Naive thymus-derived CD8-positive, alpha-beta T cell (primary cell): ENCODE measurements at regions not wholly inside any gene's neighbourhood (a gene's known extent, or its start where the extent isn't known, plus 50 kb on each side); places are given as distances from the start of the nearest gene placed in this dataset.

Source experiments
- ATAC-seq, 2 donors: fragments of 150-1000 bp; cut with Tn5 transposase in 1 of 2; sonication (Bioruptor Pico), chemical (Tn5 transposase) in 1 of 2; 1 replicate in 1 of 2; 2 replicates in 1 of 2; pipeline ENCODE4 v1.10.0; 2021; ENCODE audit warnings: mild to moderate bottlenecking in 2 of 2, moderate library complexity in 2 of 2
- POLR2A ChIA-PET: fragments of 350-600 bp; sonication (Branson Sonifier 250); formaldehyde crosslinking; loops from one replicate; lab custom pipeline; 2021; ENCODE audit warnings: antibody characterized with exemption; lab: Charles Lee
- DNase-seq, 10 donors: peaks; one replicate each; pipeline versions ENCODE4 v3.0.0 to v3.0.0-alpha.2; 2020 to 2022
- H3K27ac Mint-ChIP-seq, 10 donors: one replicate each; pipeline ENCODE4 v1.8.0; 2020 to 2022; ENCODE audit warnings: mild to moderate bottlenecking in 10 of 10, mixed read lengths in 10 of 10, moderate library complexity in 4 of 10, inconsistent platforms in 1 of 10
- H3K27me3 Mint-ChIP-seq, 5 donors: one replicate each; pipeline ENCODE4 v1.8.0; 2021 to 2022; ENCODE audit warnings: mixed read lengths in 5 of 5
- H3K36me3 Mint-ChIP-seq, 3 donors: one replicate each; pipeline ENCODE4 v1.8.0; 2020 to 2022; ENCODE audit warnings: mixed read lengths in 3 of 3, mild to moderate bottlenecking in 2 of 3, inconsistent platforms in 1 of 3
- H3K4me1 Mint-ChIP-seq, 4 donors: one replicate each; pipeline ENCODE4 v1.8.0; 2021 to 2022; ENCODE audit warnings: mixed read lengths in 4 of 4
- H3K4me3 Mint-ChIP-seq, 10 donors: one replicate each; pipeline ENCODE4 v1.8.0; 2020 to 2022; ENCODE audit warnings: mild to moderate bottlenecking in 10 of 10, mixed read lengths in 10 of 10, moderate library complexity in 6 of 10, inconsistent platforms in 1 of 10
- H3K9me3 Mint-ChIP-seq, 9 donors: one replicate each; pipeline ENCODE4 v1.8.0; 2020 to 2022; ENCODE audit warnings: mixed read lengths in 9 of 9, mild to moderate bottlenecking in 3 of 9, inconsistent platforms in 1 of 9, moderate library complexity in 1 of 9

GRCh38 chr9:95605816-95606488 lies 89.2 kb upstream of the PTCH1 start:
- H3K27ac Mint-ChIP-seq: no peak overlapping the region

GRCh38 chr9:95605101-95605500 lies 88.3 kb upstream of the PTCH1 start:
- H3K9me3 Mint-ChIP-seq: no peaks in the 10 kb centered on the region
- DNase-seq (no peak), ATAC-seq (no peak)
- H3K4me3 Mint-ChIP-seq: no peak overlapping the region
- peaks cover 0 to 3% (median 0%) of the 10 kb centered on the region in 5 donors for H3K27me3 Mint-ChIP-seq
- H3K36me3 Mint-ChIP-seq: no peaks in the 10 kb centered on the region
- peaks cover 0 to 2% (median under 1%) of the 10 kb centered on the region in 4 donors for H3K4me1 Mint-ChIP-seq
- H3K27ac Mint-ChIP-seq: no peak overlapping the region
- POLR2A ChIA-PET: no interaction called here

More at GRCh38 chr9:95605816-95606488, 89.2 kb upstream of the PTCH1 start:
- Mint-ChIP-seq H3K4me3 (no peak overlapping the region), H3K9me3 (no peaks in the 10 kb centered on the region), H3K27me3 (peaks cover 0 to 3% (median 0%) of the 10 kb centered on the region in 5 donors), H3K4me1 (peaks cover 0 to 2% (median under 1%) of the 10 kb centered on the region in 4 donors), H3K36me3 (no peaks in the 10 kb centered on the region)
- ATAC-seq: no peak
- POLR2A ChIA-PET: no interaction called here
- no peak for DNase-seq

GRCh38 chr9:95598236-95598635 lies 81.5 kb upstream of the PTCH1 start:
- no peaks in the 10 kb centered on the region for H3K9me3 Mint-ChIP-seq
- no peak for DNase-seq
- H3K36me3 Mint-ChIP-seq: no peaks in the 10 kb centered on the region
- H3K27ac Mint-ChIP-seq: no peak overlapping the region
- H3K4me1 Mint-ChIP-seq: no peaks in the 10 kb centered on the region
- ATAC-seq: no peak
- POLR2A ChIA-PET: no interaction called here
- no peaks in the 10 kb centered on the region for H3K27me3 Mint-ChIP-seq
- no peak overlapping the region for H3K4me3 Mint-ChIP-seq

- Mint-ChIP-seq H3K36me3 (no peaks in the 10 kb centered on the region), H3K4me3 (no peak overlapping the region), H3K27ac (no peak overlapping the region), H3K27me3 (no peaks in the 10 kb centered on the region), H3K4me1 (no peaks in the 10 kb centered on the region), H3K9me3 (no peaks in the 10 kb centered on the region)
- POLR2A ChIA-PET: no interaction called here
- DNase-seq (no peak), ATAC-seq (no peak)
Observed at GRCh38 chr9:95595721-95596295, 79.0 kb upstream of the PTCH1 start.

- Mint-ChIP-seq H3K4me1 (peaks cover 0 to 8% (median 0%) of the 10 kb centered on the region in 4 donors), H3K9me3 (no peaks in the 10 kb centered on the region), H3K36me3 (no peaks in the 10 kb centered on the region), H3K27ac (no peak overlapping the region), H3K4me3 (no peak overlapping the region), H3K27me3 (peaks cover 0 to 11% (median 3%) of the 10 kb centered on the region in 5 donors)
- ATAC-seq: no peak
- DNase-seq: no peak
- POLR2A ChIA-PET: no interaction called here
Observed at GRCh38 chr9:95592931-95593330, 76.2 kb upstream of the PTCH1 start.

- Mint-ChIP-seq H3K27ac (no peak overlapping the region), H3K36me3 (no peaks in the 10 kb centered on the region), H3K27me3 (peaks cover 0 to 11% (median 9%) of the 10 kb centered on the region in 5 donors), H3K4me1 (peaks cover 0 to 10% (median 0%) of the 10 kb centered on the region in 4 donors), H3K9me3 (no peaks in the 10 kb centered on the region), H3K4me3 (no peak overlapping the region)
- POLR2A ChIA-PET: interaction anchor here (0.6 kb wide), 1 partner anchor 11 kb away, joined by 3 read pairs; no protein-coding TSS in a partner anchor
- ATAC-seq: no peak
- DNase-seq: no peak
Observed at GRCh38 chr9:95588724-95589588, 72.2 kb upstream of the PTCH1 start.

- ATAC-seq (no peak), DNase-seq (no peak)
- Mint-ChIP-seq H3K4me3 (no peak overlapping the region), H3K4me1 (peaks cover 0 to 11% (median 0%) of the 10 kb centered on the region in 4 donors), H3K27ac (no peak overlapping the region), H3K9me3 (no peaks in the 10 kb centered on the region), H3K36me3 (no peaks in the 10 kb centered on the region), H3K27me3 (peaks cover 0 to 11% (median 9%) of the 10 kb centered on the region in 5 donors)
- POLR2A ChIA-PET: no interaction called here
Observed at GRCh38 chr9:95587021-95587964, 70.5 kb upstream of the PTCH1 start.

GRCh38 chr9:95586326-95586725 lies 69.6 kb upstream of the PTCH1 start:
- POLR2A ChIA-PET: no interaction called here
- Mint-ChIP-seq H3K9me3 (no peaks in the 10 kb centered on the region), H3K36me3 (no peaks in the 10 kb centered on the region), H3K27me3 (peaks cover 0 to 13% (median 9%) of the 10 kb centered on the region in 5 donors), H3K4me1 (peaks cover 0 to 14% (median 0%) of the 10 kb centered on the region in 4 donors), H3K27ac (no peak overlapping the region), H3K4me3 (no peak overlapping the region)
- ATAC-seq (no peak), DNase-seq (no peak)

GRCh38 chr9:95585824-95586223 lies 69.1 kb upstream of the PTCH1 start:
- H3K4me3 Mint-ChIP-seq: no peak overlapping the region
- DNase-seq (no peak), ATAC-seq (no peak)
- no peaks in the 10 kb centered on the region for H3K36me3 Mint-ChIP-seq
- no peak overlapping the region for H3K27ac Mint-ChIP-seq
- peaks cover 0 to 13% (median 9%) of the 10 kb centered on the region in 5 donors for H3K27me3 Mint-ChIP-seq
- H3K9me3 Mint-ChIP-seq: no peaks in the 10 kb centered on the region
- POLR2A ChIA-PET: no interaction called here
- peaks cover 0 to 14% (median 0%) of the 10 kb centered on the region in 4 donors for H3K4me1 Mint-ChIP-seq

- POLR2A ChIA-PET: no interaction called here
- Mint-ChIP-seq H3K36me3 (no peaks in the 10 kb centered on the region), H3K27ac (no peak overlapping the region), H3K27me3 (peaks cover 0 to 7% (median 3%) of the 10 kb centered on the region in 5 donors), H3K9me3 (no peaks in the 10 kb centered on the region), H3K4me3 (no peak overlapping the region), H3K4me1 (peaks cover 0 to 6% (median 0%) of the 10 kb centered on the region in 4 donors)
- DNase-seq (no peak), ATAC-seq (no peak)
Observed at GRCh38 chr9:95584176-95584575, 67.4 kb upstream of the PTCH1 start.

GRCh38 chr9:95581900-95582299 lies 65.1 kb upstream of the PTCH1 start:
- H3K27me3 Mint-ChIP-seq: peaks cover 0 to 7% (median 4%) of the 10 kb centered on the region in 5 donors
- H3K36me3 Mint-ChIP-seq: no peaks in the 10 kb centered on the region
- POLR2A ChIA-PET: no interaction called here
- no peak for DNase-seq
- H3K4me3 Mint-ChIP-seq: no peak overlapping the region
- H3K27ac Mint-ChIP-seq: no peak overlapping the region
- H3K4me1 Mint-ChIP-seq: peaks cover 0 to 8% (median 0%) of the 10 kb centered on the region in 4 donors
- H3K9me3 Mint-ChIP-seq: no peaks in the 10 kb centered on the region
- ATAC-seq: no peak
